Left ventricle myocardium superior (tissue), 1 donor: ENCODE measurements at regions not wholly inside any gene's neighbourhood (a gene's known extent, or its start where the extent isn't known, plus 50 kb on each side); places are given as distances from the start of the nearest gene placed in this dataset.
"Not testable (repeated sequence)": the region's sequence is repeated elsewhere in the genome, so short reads cannot be mapped to it uniquely, and the experiment has no call there.

Experiments
- ATAC-seq: fragments of 200-7000 bp; cut with Tn5 transposase; one replicate; pipeline ENCODE4 v1.9.1; 2020; ENCODE audit warnings: mild to moderate bottlenecking, moderate library complexity
- DNase-seq: peaks from one replicate; pipeline ENCODE4 v3.0.0-alpha.2; 2020
- intact Hi-C: fragments of 100-400 bp; cut with micrococcal nuclease; formaldehyde crosslinking; loops from one replicate; pipeline ENCODE4 v1.11.0; 2022
- donor health status: DM: no; HTN: yes; CAD: no; lungs with severe emphysema.

GRCh38 chr13:83825676-83826075 is 56.6 kb downstream of the SLITRK1 start:
- intact Hi-C loops, result no loop called here
- ATAC-seq (no peak), DNase-seq (no peak)

DNA sequence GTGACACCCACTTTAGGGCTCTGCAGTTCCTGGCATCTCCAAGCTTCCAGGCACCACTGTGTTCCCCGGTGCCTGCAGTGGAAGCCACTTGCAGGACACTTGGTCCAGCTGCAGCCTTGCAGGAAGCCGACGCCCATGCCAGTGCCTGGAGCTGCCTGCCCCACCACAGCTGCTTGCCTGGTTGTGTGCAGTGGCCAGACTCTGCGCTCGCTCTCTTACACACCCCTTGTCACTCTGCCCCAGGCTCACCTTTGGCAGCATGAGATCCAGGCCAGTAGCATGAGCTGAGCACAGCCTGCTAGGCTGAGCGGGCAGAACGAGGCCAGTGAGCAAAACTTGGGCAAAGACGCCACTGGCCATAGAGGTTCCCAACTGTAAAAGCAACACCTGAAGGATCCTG is 57.7 kb downstream of the SLITRK1 start:
- ATAC-seq, result no peak
- DNase-seq, result no peak
- intact Hi-C loops, result no loop called here

DNA sequence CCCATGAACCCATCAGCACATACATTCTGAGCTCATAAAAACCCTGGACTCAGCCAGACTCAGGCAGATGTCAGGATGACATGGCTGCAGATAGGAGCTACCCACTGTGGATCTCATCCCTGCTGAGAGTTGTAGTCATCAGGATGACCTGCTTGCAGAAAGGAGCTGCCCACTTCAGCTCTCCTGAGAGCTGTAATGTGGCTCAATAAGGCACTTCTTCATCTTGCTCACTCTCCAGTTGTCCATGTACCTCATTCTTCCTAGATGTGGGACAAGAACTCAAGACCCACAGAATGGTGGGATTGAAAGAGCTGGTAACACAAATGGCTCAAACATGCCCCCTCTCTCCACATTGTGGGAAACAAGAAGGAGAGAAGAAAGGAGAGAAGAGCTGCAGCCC is 58.2 kb downstream of the SLITRK1 start:
- intact Hi-C loops, result no loop called here

GRCh38 chr13:83819611-83820010 is 62.7 kb downstream of the SLITRK1 start:
- intact Hi-C loops, result no loop called here

More for the DNA sequence above, 58.2 kb downstream of the SLITRK1 start:
- DNase-seq (no peak), ATAC-seq (no peak)

GRCh38 chr13:83819156-83819555 is 63.1 kb downstream of the SLITRK1 start:
- ATAC-seq, result no peak
- no peak for DNase-seq
- intact Hi-C loops, result no loop called here

More at GRCh38 chr13:83819611-83820010, 62.7 kb downstream of the SLITRK1 start:
- ATAC-seq (no peak), DNase-seq (no peak)

- ATAC-seq (no peak), DNase-seq (no peak)
- intact Hi-C loops, result no loop called here
Observed at GRCh38 chr13:83816081-83816480, 66.2 kb downstream of the SLITRK1 start.

- ATAC-seq, result no peak
- no peak for DNase-seq
- intact Hi-C loops, result no loop called here
Observed at GRCh38 chr13:83815598-83815997, 66.7 kb downstream of the SLITRK1 start.

DNA sequence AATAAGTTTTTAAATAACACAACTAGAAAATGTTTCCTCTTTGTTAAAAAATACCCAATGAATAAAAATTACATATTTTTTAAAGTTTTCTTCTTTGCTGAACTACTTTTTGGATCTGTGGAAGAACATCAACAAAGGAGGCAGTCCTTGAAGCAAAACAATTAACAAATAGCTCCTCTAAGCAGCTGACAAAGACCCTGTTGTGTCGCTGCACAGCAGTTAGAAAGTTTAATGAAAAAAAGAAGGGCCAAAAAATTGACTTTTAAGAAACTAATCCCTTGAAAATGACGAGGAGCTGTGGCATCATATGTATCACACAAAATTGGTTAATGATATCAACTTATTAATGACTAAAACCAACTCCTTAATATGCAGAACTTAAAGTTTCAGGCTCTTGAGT is 72.1 kb downstream of the SLITRK1 start:
- intact Hi-C loops, result no loop called here
- ATAC-seq (no peak), DNase-seq (no peak)

GRCh38 chr13:83804356-83804962 is 77.8 kb downstream of the SLITRK1 start:
- intact Hi-C loops, result no loop called here
- DNase-seq (no peak), ATAC-seq (no peak)

- DNase-seq (no peak), ATAC-seq (no peak)
- intact Hi-C loops, result no loop called here
Observed at GRCh38 chr13:83798731-83799130, 83.5 kb downstream of the SLITRK1 start.

DNA sequence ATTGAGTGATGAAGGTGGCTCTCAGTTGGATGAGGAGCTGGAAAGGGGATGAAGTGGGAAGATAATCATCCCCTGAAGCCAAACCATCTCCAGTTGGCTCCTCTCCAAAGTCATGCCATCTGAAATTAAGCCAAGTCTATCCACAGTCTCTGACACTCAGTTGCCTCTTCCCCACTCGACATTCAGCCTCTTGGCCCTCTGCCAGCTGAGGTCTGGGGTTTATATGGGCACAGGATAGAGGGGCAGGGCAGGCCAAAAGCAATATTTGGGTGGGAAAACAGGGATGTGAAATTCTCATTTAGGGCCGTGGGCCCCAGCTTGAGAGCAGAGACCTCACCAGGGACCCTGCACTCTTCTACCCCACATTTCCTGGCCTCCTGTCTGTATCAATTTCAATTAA is 85.9 kb downstream of the SLITRK1 start:
- DNase-seq (no peak), ATAC-seq (no peak)
- intact Hi-C loops, result no loop called here

DNA sequence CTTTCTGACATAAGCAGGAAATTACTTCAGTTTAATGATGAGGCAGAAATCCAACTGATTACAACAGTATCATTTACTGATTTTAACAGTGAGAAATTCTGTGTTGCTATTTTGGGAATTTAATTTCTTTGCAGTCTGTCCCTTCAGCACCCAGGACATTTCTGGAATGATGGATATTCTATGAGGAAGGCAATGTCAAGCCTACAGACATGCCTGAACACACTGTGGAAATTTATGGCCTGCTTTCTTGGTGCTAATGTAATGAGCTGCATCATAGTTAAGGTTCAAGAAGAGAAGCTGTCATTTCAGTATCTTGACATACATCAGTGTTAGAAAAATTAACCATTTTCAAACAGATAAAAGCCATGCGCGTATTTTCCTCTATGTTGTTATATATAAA is 87.7 kb downstream of the SLITRK1 start:
- ATAC-seq (no peak), DNase-seq (no peak)
- intact Hi-C loops, result no loop called here

- ATAC-seq, result no peak
- intact Hi-C loops, result no loop called here
Observed at GRCh38 chr13:83780227-83780626, 102.0 kb downstream of the SLITRK1 start.

GRCh38 chr13:83773961-83774360 is 108.3 kb downstream of the SLITRK1 start:
- no peak for DNase-seq
- no peak for ATAC-seq
- intact Hi-C loops, result no loop called here

More at GRCh38 chr13:83780227-83780626, 102.0 kb downstream of the SLITRK1 start:
- no peak for DNase-seq

GRCh38 chr13:83765796-83766195 is 116.5 kb downstream of the SLITRK1 start:
- intact Hi-C loops, result no loop called here
- DNase-seq, result no peak
- no peak for ATAC-seq

DNA sequence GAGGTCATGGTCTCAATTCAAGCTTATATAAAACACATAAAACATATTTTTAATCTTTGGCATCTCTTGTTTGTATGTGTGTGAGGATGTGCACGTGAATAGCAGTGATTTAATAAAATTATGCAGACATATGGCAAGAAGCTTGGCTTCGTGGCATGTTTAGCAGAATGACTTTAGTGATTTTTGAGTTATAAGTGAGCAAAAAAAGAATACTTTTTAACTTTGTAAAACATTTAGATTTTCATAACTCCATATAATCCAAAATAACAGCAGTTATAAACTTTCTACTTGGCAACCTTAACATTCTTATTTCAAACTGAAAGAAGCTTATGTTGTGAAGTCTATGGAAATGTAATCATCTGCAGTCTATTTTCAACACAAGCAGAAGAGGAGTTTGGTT is 120.6 kb downstream of the SLITRK1 start:
- intact Hi-C loops, result no loop called here
- ATAC-seq (no peak), DNase-seq (no peak)

DNA sequence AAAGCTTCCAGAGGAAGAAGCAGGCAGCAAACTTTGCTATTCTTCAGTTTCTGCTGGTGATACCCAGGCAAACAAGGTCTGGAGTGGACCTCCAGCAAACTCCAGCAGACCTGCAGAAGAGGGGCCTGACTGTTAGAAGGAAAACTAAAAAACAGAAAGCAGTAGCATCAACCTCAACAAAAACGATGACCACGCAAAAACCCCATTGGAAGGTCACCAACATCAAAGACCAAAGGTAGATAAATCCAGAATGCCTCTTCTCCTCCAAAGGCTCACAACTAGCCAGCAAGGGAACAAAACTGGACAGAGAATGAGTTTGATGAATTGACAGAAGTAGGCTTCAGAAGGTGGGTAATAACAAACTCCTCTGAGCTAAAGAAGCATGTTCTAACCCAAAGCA is 127.1 kb downstream of the SLITRK1 start:
- ATAC-seq, intact Hi-C loops, DNase-seq: not testable (repeated sequence)

DNA sequence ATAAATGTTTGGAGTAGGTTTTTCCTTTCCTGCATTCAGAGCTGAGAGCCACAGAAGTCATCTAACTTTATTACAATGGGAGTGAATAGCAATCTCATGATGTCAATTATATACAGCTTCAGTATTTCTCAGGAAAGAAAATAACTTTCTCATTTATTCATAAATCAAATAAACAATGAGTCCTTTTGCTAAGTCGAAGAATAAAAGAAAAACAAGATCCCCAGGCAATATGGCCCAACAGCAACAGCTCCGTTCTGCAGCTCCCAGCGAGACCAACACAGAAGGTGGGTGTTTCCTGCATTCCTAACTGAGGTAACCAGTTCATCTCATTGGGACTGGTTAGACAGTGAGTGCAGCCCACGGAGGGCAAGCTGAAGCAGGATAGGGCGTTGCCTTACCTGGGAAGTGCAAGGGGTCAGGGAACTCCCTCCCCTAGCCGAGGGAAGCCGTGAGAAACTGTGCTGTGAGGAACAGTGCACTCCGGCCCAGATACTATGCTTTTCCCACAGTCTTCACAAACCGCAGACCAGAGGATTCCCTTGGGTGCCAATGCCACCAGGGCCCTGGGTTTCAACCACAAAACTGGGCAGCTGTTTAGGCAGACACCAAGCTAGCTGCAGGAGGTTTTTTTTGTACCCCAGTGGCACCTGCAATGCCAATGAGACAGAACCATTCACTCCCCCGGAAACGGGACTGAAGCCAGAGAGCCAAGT is 128.2 kb downstream of the SLITRK1 start:
- no peak for DNase-seq
- ATAC-seq, result no peak
- intact Hi-C loops, result no loop called here

GRCh38 chr13:83752141-83752540 is 130.1 kb downstream of the SLITRK1 start:
- DNase-seq, result no peak
- intact Hi-C loops, result no loop called here
- no peak for ATAC-seq

DNA sequence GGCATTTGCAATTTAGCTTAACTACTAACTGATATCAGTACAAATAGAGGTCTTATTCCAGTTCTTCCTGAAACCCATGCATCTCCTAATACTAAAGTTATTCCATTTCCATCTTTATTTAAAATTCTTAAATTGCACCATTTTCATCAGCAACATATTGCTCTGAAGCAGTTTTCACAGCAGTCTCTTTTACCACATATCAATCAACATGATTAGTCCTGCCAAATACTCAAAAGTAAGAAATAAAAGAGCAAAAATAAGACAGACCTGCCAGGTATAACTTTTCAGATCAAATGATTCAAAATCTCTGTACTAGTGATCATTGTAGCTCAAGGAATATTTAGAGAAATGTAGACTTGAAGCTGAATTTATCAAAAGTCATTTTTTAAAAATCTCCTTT is 141.7 kb downstream of the SLITRK1 start:
- no peak for ATAC-seq
- DNase-seq, result no peak
- intact Hi-C loops, result no loop called here

DNA sequence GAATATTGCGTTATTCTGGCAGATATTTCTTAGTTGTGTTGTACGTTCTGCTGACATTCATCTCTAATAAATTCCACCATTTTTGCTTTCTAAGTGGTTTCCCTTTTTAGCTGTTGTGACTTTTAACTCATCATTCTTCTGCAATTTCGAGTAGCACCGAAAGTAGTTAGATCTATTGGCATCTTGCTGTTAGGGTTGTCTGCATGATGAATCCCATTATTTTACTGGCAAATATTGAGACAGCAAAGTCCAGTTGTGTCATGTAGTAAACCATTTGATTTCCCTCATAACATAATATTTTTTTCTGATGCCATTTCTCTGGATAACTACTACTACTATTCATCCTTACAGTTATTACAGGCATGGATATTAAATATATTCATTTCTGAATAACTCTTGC is 143.9 kb downstream of the SLITRK1 start:
- no peak for DNase-seq
- ATAC-seq, result no peak
- intact Hi-C loops, result no loop called here
